ENCODE measurements at regions not wholly inside any gene's neighbourhood (a gene's known extent, or its start where the extent isn't known, plus 50 kb on each side); places are given as distances from the start of the nearest gene placed in this dataset.

- TF ChIP-seq POLR2AphosphoS5 (IDR thresholded peaks at IDR 0.05) (no peak), CTCF (IDR thresholded peaks at IDR 0.05) (no peak), EP300 (IDR thresholded peaks at IDR 0.05) (no peak), POLR2A (IDR thresholded peaks at IDR 0.05) (no peak)
Measured at GRCh38 chr4:8725071-8725841, 132.7 kb downstream of the CPZ start.

All from stomach (tissue), 4 donors.